Astrocyte of the spinal cord (primary cell): ENCODE measurements at regions not wholly inside any gene's neighbourhood (a gene's known extent, or its start where the extent isn't known, plus 50 kb on each side); places are given as distances from the start of the nearest gene placed in this dataset.

Experiments used
- DNase-seq: peaks from one replicate; pipeline ENCODE4 v3.0.0; 2011; ENCODE audit warnings: low read depth, low spot score
- H3K4me3 ChIP-seq: 2 replicates; pipeline ENCODE4 v1.5.1; 2011; ENCODE audit warnings: low read depth, mild to moderate bottlenecking, low read length, moderate library complexity
- CTCF ChIP-seq: IDR thresholded peaks from 2 replicates; pipeline ENCODE4 v1.5.1; 2012; ENCODE audit warnings: low read depth, mild to moderate bottlenecking, low read length, inconsistent platforms
- in situ Hi-C: cut with HindIII; loops from 2 replicates; pipeline ENCODE4 v1.10.0; 2017; ENCODE audit warnings: low sequenced_read_pairs

GRCh38 chr3:182385356-182385755 is 407.9 kb upstream of the ATP11B start:
- no peak for TF ChIP-seq CTCF
- DNase-seq = no peak
- H3K4me3 ChIP-seq = no peak overlapping the region
- in situ Hi-C loops = no loop called here

GRCh38 chr3:182388506-182388905 is 404.8 kb upstream of the ATP11B start:
- H3K4me3 ChIP-seq = no peak overlapping the region
- TF ChIP-seq CTCF = no peak
- peak; percentile 17 for DNase-seq
- in situ Hi-C loops = no loop called here

- in situ Hi-C loops = no loop called here
- peak; percentile 50 for DNase-seq
- TF ChIP-seq CTCF = no peak
- H3K4me3 ChIP-seq = no peak overlapping the region
Observed at GRCh38 chr3:182389071-182389815, 404.1 kb upstream of the ATP11B start.

- in situ Hi-C loops = no loop called here
- DNase-seq = no peak
- TF ChIP-seq CTCF = no peak
- no peak overlapping the region for H3K4me3 ChIP-seq
Observed at GRCh38 chr3:182390421-182390820, 402.9 kb upstream of the ATP11B start.

GRCh38 chr3:182392182-182392937 is 400.9 kb upstream of the ATP11B start:
- TF ChIP-seq CTCF = no peak
- in situ Hi-C loops = no loop called here
- no peak for DNase-seq
- no peak overlapping the region for H3K4me3 ChIP-seq

- in situ Hi-C loops = no loop called here
- TF ChIP-seq CTCF = no peak
- DNase-seq = no peak
- H3K4me3 ChIP-seq = no peak overlapping the region
Observed at GRCh38 chr3:182393151-182393550, 400.2 kb upstream of the ATP11B start.
